ES-I3 (cell line): ENCODE measurements at regions not wholly inside any gene's neighbourhood (a gene's known extent, or its start where the extent isn't known, plus 50 kb on each side); places are given as distances from the start of the nearest gene placed in this dataset.
"Not testable (repeated sequence)": the region's sequence is repeated elsewhere in the genome, so short reads cannot be mapped to it uniquely, and the experiment has no call there.

Experiments used
- H3K36me3 ChIP-seq: 2 replicates; pipeline ENCODE4 v1.6.1; 2013; ENCODE audit warnings: mild to moderate bottlenecking, low read length, control low read depth, moderate library complexity; ENCODE audit not compliant: insufficient read depth
- H3K4me1 ChIP-seq: 2 replicates; pipeline ENCODE4 v1.6.1; 2013; ENCODE audit warnings: mild to moderate bottlenecking, control low read depth, low read length; ENCODE audit not compliant: insufficient read depth
- H3K9ac ChIP-seq: 2 replicates; pipeline ENCODE4 v1.6.1; 2013; ENCODE audit warnings: low read depth, mild to moderate bottlenecking, low read length, moderate library complexity
- H3K9me3 ChIP-seq: 2 replicates; pipeline ENCODE4 v1.6.1; 2013; ENCODE audit warnings: mild to moderate bottlenecking, low read length, moderate library complexity; ENCODE audit not compliant: control insufficient read depth, insufficient read depth

GRCh38 chr14:57078054-57078453 lies 190.7 kb downstream of the EXOC5 start:
- H3K9ac ChIP-seq: no peak overlapping the region
- H3K9me3 ChIP-seq: no peaks in the 10 kb centered on the region
- no peaks in the 10 kb centered on the region for H3K36me3 ChIP-seq
- no peaks in the 10 kb centered on the region for H3K4me1 ChIP-seq

GRCh38 chr14:57073986-57074385 lies 194.7 kb downstream of the EXOC5 start:
- no peak overlapping the region for H3K9ac ChIP-seq
- H3K36me3 ChIP-seq: no peaks in the 10 kb centered on the region
- H3K9me3 ChIP-seq: no peaks in the 10 kb centered on the region
- no peaks in the 10 kb centered on the region for H3K4me1 ChIP-seq

GRCh38 chr14:57071639-57072038 lies 197.1 kb downstream of the EXOC5 start:
- no peaks in the 10 kb centered on the region for H3K36me3 ChIP-seq
- H3K9ac ChIP-seq: no peak overlapping the region

GRCh38 chr14:57069702-57070101 lies 199.0 kb downstream of the EXOC5 start:
- H3K9ac ChIP-seq: no peak overlapping the region
- H3K36me3 ChIP-seq: no peaks in the 10 kb centered on the region
- H3K4me1 ChIP-seq: no peaks in the 10 kb centered on the region; the same call in 1 of the 2 replicates
- no peaks in the 10 kb centered on the region for H3K9me3 ChIP-seq

More at GRCh38 chr14:57071639-57072038, 197.1 kb downstream of the EXOC5 start:
- Histone ChIP-seq H3K4me1 (no peaks in the 10 kb centered on the region; the same call in 1 of the 2 replicates), H3K9me3 (no peaks in the 10 kb centered on the region)

GRCh38 chr14:57068511-57068910 lies 200.2 kb downstream of the EXOC5 start:
- no peaks in the 10 kb centered on the region for H3K36me3 ChIP-seq
- H3K9ac ChIP-seq: no peak overlapping the region
- no peaks in the 10 kb centered on the region; the same call in none of the 2 replicates for H3K4me1 ChIP-seq
- H3K9me3 ChIP-seq: no peaks in the 10 kb centered on the region

GRCh38 chr14:57066887-57067513 lies 201.7 kb downstream of the EXOC5 start:
- no peak overlapping the region for H3K9ac ChIP-seq
- no peaks in the 10 kb centered on the region; the same call in none of the 2 replicates for H3K4me1 ChIP-seq
- no peaks in the 10 kb centered on the region for H3K36me3 ChIP-seq
- no peaks in the 10 kb centered on the region for H3K9me3 ChIP-seq

GRCh38 chr14:57066463-57066862 lies 202.2 kb downstream of the EXOC5 start:
- Histone ChIP-seq H3K9me3 (no peaks in the 10 kb centered on the region), H3K36me3 (no peaks in the 10 kb centered on the region)

GRCh38 chr14:57061009-57061711 lies 207.5 kb downstream of the EXOC5 start:
- peaks cover 20% of the 10 kb centered on the region for H3K4me1 ChIP-seq
- H3K9ac ChIP-seq: no peak overlapping the region

More at GRCh38 chr14:57066463-57066862, 202.2 kb downstream of the EXOC5 start:
- Histone ChIP-seq H3K4me1 (no peaks in the 10 kb centered on the region; the same call in none of the 2 replicates), H3K9ac (no peak overlapping the region)

GRCh38 chr14:57060276-57060955 lies 208.3 kb downstream of the EXOC5 start:
- H3K4me1 ChIP-seq: peaks cover 20% of the 10 kb centered on the region
- H3K9me3 ChIP-seq: no peaks in the 10 kb centered on the region
- H3K36me3 ChIP-seq: no peaks in the 10 kb centered on the region
- H3K9ac ChIP-seq: no peak overlapping the region

More at GRCh38 chr14:57061009-57061711, 207.5 kb downstream of the EXOC5 start:
- H3K36me3 ChIP-seq: no peaks in the 10 kb centered on the region
- no peaks in the 10 kb centered on the region for H3K9me3 ChIP-seq

GRCh38 chr14:57058319-57058718 lies 210.4 kb downstream of the EXOC5 start:
- H3K9me3 ChIP-seq: no peaks in the 10 kb centered on the region
- peaks cover 20% of the 10 kb centered on the region for H3K4me1 ChIP-seq
- H3K36me3 ChIP-seq: no peaks in the 10 kb centered on the region
- no peak overlapping the region for H3K9ac ChIP-seq

- Histone ChIP-seq H3K36me3 (no peaks in the 10 kb centered on the region), H3K9me3 (no peaks in the 10 kb centered on the region), H3K9ac (no peak overlapping the region), H3K4me1 (peaks cover 20% of the 10 kb centered on the region)
These were observed 210.9 kb downstream of the EXOC5 start for GRCh38 chr14:57057803-57058202.

- not testable (repeated sequence) for H3K9ac ChIP-seq, H3K36me3 ChIP-seq, H3K9me3 ChIP-seq
- H3K4me1 ChIP-seq: peaks cover 20% of the 10 kb centered on the region
These were observed 212.2 kb downstream of the EXOC5 start for GRCh38 chr14:57056522-57056921.

GRCh38 chr14:57052705-57053302 lies 215.9 kb downstream of the EXOC5 start:
- H3K9me3 ChIP-seq: no peaks in the 10 kb centered on the region
- H3K4me1 ChIP-seq: peaks cover 6% of the 10 kb centered on the region
- H3K36me3 ChIP-seq: no peaks in the 10 kb centered on the region
- H3K9ac ChIP-seq: no peak overlapping the region

GRCh38 chr14:57051633-57052032 lies 217.1 kb downstream of the EXOC5 start:
- Histone ChIP-seq H3K9me3 (no peaks in the 10 kb centered on the region), H3K9ac (no peak overlapping the region)

More at GRCh38 chr14:57051633-57052032, 217.1 kb downstream of the EXOC5 start:
- H3K4me1 ChIP-seq: no peaks in the 10 kb centered on the region; the same call in 1 of the 2 replicates
- no peaks in the 10 kb centered on the region for H3K36me3 ChIP-seq
